Right hindlimb (tissue), 1 donor: ENCODE measurements at regions not wholly inside any gene's neighbourhood (a gene's known extent, or its start where the extent isn't known, plus 50 kb on each side); places are given as distances from the start of the nearest gene placed in this dataset.

ENCODE experiments used
- DNase-seq: peaks from one replicate; pipeline ENCODE4 v3.0.0-alpha.2; 2018

GRCh38 chr6:144741659-144742058, 456.5 kb downstream of the UTRN start:
- no peak for DNase-seq

GRCh38 chr6:144742779-144743178, 457.6 kb downstream of the UTRN start:
- DNase-seq = no peak

GRCh38 chr6:144744720-144745119, 459.6 kb downstream of the UTRN start:
- no peak for DNase-seq

GRCh38 chr6:144745439-144745838, 460.3 kb downstream of the UTRN start:
- no peak for DNase-seq

GRCh38 chr6:144746902-144747469, 461.9 kb downstream of the UTRN start:
- no peak for DNase-seq

GRCh38 chr6:144749263-144749662, 464.1 kb downstream of the UTRN start:
- no peak for DNase-seq

- DNase-seq = no peak
These were observed 468.0 kb downstream of the UTRN start for GRCh38 chr6:144753023-144753705.

- DNase-seq = no peak
These were observed 471.3 kb downstream of the UTRN start for GRCh38 chr6:144756469-144756868.

- no peak for DNase-seq
These were observed 472.2 kb downstream of the UTRN start for GRCh38 chr6:144757299-144757698.

GRCh38 chr6:144757730-144758129, 472.6 kb downstream of the UTRN start:
- DNase-seq = no peak

- no peak for DNase-seq
These were observed 473.5 kb downstream of the UTRN start for GRCh38 chr6:144758602-144759001.

GRCh38 chr6:144762469-144762868, 477.3 kb downstream of the UTRN start:
- no peak for DNase-seq

- no peak for DNase-seq
These were observed 481.9 kb downstream of the UTRN start for GRCh38 chr6:144767051-144767450.

GRCh38 chr6:144768551-144769075, 483.5 kb downstream of the UTRN start:
- DNase-seq = no peak

- DNase-seq = no peak
These were observed 484.0 kb downstream of the UTRN start for GRCh38 chr6:144769142-144769541.

- no peak for DNase-seq
These were observed 491.1 kb downstream of the UTRN start for GRCh38 chr6:144776031-144776819.

GRCh38 chr6:144777249-144777648, 492.1 kb downstream of the UTRN start:
- no peak for DNase-seq

GRCh38 chr6:144778056-144778455, 492.9 kb downstream of the UTRN start:
- DNase-seq = no peak

GRCh38 chr6:144778773-144779492, 493.8 kb downstream of the UTRN start:
- DNase-seq = no peak

- no peak for DNase-seq
These were observed 496.7 kb downstream of the UTRN start for GRCh38 chr6:144781836-144782235.

GRCh38 chr6:144782634-144783033, 497.5 kb downstream of the UTRN start:
- DNase-seq = no peak

- no peak for DNase-seq
These were observed 499.9 kb downstream of the UTRN start for GRCh38 chr6:144785056-144785455.

GRCh38 chr6:144786825-144787224, 501.7 kb downstream of the UTRN start:
- no peak for DNase-seq
